ENCODE measurements at regions not wholly inside any gene's neighbourhood (a gene's known extent, or its start where the extent isn't known, plus 50 kb on each side); places are given as distances from the start of the nearest gene placed in this dataset.

GRCh38 chr21:27212441-27212840 lies 245.6 kb upstream of the ADAMTS5 start:
- no peak for TF ChIP-seq ZNF331 (CRISPR knock-in tag; IDR thresholded peaks at IDR 0.05; ENCODE audit: low read depth)
- no peak for TF ChIP-seq CTCF (conservative IDR thresholded peaks at IDR 0.05; ENCODE audit: low read depth in 2 of 2)
- no peak for TF ChIP-seq EZH2 (IDR thresholded peaks at IDR 0.05; ENCODE audit: low read depth, unreplicated experiment)
- TF ChIP-seq EZH2phosphoT487 (IDR thresholded peaks at IDR 0.05; ENCODE audit: unreplicated experiment): no peak
- no peak for TF ChIP-seq REST (IDR thresholded peaks at IDR 0.05; ENCODE audit: unreplicated experiment)
- TF ChIP-seq, protein P1, sequence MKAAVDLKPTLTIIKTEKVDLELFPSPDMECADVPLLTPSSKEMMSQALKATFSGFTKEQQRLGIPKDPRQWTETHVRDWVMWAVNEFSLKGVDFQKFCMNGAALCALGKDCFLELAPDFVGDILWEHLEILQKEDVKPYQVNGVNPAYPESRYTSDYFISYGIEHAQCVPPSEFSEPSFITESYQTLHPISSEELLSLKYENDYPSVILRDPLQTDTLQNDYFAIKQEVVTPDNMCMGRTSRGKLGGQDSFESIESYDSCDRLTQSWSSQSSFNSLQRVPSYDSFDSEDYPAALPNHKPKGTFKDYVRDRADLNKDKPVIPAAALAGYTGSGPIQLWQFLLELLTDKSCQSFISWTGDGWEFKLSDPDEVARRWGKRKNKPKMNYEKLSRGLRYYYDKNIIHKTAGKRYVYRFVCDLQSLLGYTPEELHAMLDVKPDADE (IDR thresholded peaks at IDR 0.05): no peak
- TF ChIP-seq POLR2AphosphoS5 (IDR thresholded peaks at IDR 0.05; ENCODE audit: low read depth): no peak
- TF ChIP-seq CREB1 (CRISPR knock-in tag; IDR thresholded peaks at IDR 0.05; ENCODE audit: low read depth): no peak
- TF ChIP-seq JUNB (IDR thresholded peaks at IDR 0.05; ENCODE audit: unreplicated experiment): no peak
- TF ChIP-seq STAT1 (IDR thresholded peaks at IDR 0.05; ENCODE audit: unreplicated experiment): no peak
- TF ChIP-seq ZNF114 (CRISPR knock-in tag; IDR thresholded peaks at IDR 0.05): no peak
- TF ChIP-seq NANOG (IDR thresholded peaks at IDR 0.05; ENCODE audit: borderline replicate concordance): no peak

Data from GM23338 (cell line).